Mammary epithelial cell (primary cell): ENCODE measurements at regions not wholly inside any gene's neighbourhood (a gene's known extent, or its start where the extent isn't known, plus 50 kb on each side); places are given as distances from the start of the nearest gene placed in this dataset.
"Not testable (repeated sequence)": the region's sequence is repeated elsewhere in the genome, so short reads cannot be mapped to it uniquely, and the experiment has no call there.

Source experiments
- EZH2 ChIP-seq: IDR thresholded peaks from 2 replicates; pipeline ENCODE4 v1.6.1; 2012; ENCODE audit warnings: low read length, inconsistent platforms, borderline replicate concordance
- TF ChIP-seq, protein P1 (sequence below), 2 donors: IDR thresholded peaks in 1 of 2; conservative IDR thresholded peaks in 1 of 2; 2 replicates each; pipeline ENCODE4 v1.5.1; 2011 to 2012; ENCODE audit warnings: inconsistent platforms in 2 of 2, low read length in 2 of 2, mild to moderate bottlenecking in 2 of 2, control low read depth in 1 of 2, low read depth in 1 of 2; ENCODE audit not compliant: insufficient read depth in 1 of 2; ENCODE audit errors: extremely low read depth in 1 of 2

DNA sequence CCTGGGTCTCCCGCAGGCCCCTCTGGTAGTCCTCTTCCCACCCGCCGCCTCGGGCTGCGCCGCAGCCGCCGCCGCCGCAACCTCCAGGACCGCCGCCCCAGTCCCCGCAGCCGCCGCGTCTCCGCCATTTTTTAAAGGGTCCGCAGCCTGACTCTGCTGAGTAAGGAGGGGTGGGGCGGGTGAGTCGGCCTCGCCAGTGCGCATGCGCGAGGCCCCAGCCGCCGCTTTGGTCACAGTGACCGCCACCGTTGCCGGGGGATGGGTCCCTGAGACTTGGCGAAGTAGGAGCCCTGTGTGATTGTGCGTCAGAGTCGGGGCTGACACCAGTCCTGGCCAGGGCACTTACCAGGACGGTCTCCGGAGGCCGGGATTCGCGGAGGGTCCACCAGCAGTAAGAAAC lies 1424.2 kb upstream of the PCDH10 start:
- TF ChIP-seq, protein P1, sequence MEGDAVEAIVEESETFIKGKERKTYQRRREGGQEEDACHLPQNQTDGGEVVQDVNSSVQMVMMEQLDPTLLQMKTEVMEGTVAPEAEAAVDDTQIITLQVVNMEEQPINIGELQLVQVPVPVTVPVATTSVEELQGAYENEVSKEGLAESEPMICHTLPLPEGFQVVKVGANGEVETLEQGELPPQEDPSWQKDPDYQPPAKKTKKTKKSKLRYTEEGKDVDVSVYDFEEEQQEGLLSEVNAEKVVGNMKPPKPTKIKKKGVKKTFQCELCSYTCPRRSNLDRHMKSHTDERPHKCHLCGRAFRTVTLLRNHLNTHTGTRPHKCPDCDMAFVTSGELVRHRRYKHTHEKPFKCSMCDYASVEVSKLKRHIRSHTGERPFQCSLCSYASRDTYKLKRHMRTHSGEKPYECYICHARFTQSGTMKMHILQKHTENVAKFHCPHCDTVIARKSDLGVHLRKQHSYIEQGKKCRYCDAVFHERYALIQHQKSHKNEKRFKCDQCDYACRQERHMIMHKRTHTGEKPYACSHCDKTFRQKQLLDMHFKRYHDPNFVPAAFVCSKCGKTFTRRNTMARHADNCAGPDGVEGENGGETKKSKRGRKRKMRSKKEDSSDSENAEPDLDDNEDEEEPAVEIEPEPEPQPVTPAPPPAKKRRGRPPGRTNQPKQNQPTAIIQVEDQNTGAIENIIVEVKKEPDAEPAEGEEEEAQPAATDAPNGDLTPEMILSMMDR (conservative IDR thresholded peaks at IDR 0.05 in 1 of 2, IDR thresholded peaks at IDR 0.05 in 1 of 2; ENCODE audit: extremely low read depth in 1 of 2, insufficient read depth in 1 of 2, low read depth in 1 of 2, low read length in 2 of 2), result not testable (repeated sequence)
- not testable (repeated sequence) for TF ChIP-seq EZH2
